ENCODE measurements at regions not wholly inside any gene's neighbourhood (a gene's known extent, or its start where the extent isn't known, plus 50 kb on each side); places are given as distances from the start of the nearest gene placed in this dataset.
A peak's percentile ranks its signal among the peaks of the same experiment; 100 is the strongest.

DNA sequence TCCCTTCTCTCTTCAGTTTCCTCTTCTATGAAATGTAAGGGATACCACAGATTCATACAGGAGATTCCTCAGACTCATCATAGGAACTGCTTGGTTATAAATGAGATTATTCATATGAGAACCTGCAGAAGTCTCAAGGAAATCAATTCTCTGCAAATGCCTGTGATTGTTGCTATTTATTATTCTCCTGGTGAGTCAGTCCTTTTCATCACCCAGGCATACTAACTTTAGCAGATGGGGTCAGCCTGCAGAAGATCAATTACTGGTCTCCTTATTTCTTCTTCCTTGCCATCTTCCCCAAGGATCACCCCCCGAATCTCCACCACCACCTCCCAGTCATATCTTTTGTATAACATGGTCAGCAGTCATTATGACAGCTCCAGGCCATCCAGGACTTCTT lies 53.8 kb upstream of the DCP1A start:
- no peak for DNase-seq
- H3K27me3 ChIP-seq = no peaks in the 10 kb centered on the region
- no peak for ATAC-seq
- no peak for TF ChIP-seq CTCF (IDR thresholded peaks at IDR 0.05)
- no peak overlapping the region for H3K27ac ChIP-seq
- no peaks in the 10 kb centered on the region for H3K4me1 ChIP-seq
- no peaks in the 10 kb centered on the region for H3K36me3 ChIP-seq
- H3K9me3 ChIP-seq = peaks cover 0 to 3% of the 10 kb centered on the region in 2 donors
- intact Hi-C loops (cut with DNase I) = no loop called here
- H3K4me3 ChIP-seq = no peak overlapping the region

- TF ChIP-seq CTCF (IDR thresholded peaks at IDR 0.05) = no peak
- no peak overlapping the region for H3K4me3 ChIP-seq
- H3K27me3 ChIP-seq = no peaks in the 10 kb centered on the region
Measured at GRCh38 chr3:53402326-53402725, 55.0 kb upstream of the DCP1A start.

DNA sequence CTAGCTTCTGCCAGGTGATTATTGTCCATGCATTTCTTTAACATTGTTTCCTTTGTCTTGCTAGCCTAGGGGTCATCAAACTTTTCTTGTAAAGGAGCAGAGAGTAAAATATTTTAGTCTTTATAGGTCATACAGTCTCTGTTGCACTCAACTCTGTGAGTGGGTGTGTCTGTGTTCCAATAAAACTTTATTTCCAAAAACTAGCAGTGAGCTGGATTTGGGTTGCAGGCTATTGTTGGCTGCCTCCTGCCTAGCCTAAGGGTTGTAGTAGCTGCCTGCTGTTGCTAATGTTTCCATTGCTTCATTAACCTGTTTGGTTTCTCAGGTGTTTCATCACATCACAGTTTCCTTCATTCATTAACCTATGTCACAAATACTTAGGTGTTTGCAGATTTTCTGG lies 64.0 kb upstream of the DCP1A start:
- no peak overlapping the region for H3K27ac ChIP-seq
- no peak for ATAC-seq
- no peak for DNase-seq
- no peak overlapping the region for H3K4me3 ChIP-seq
- no peaks in the 10 kb centered on the region for H3K4me1 ChIP-seq
- intact Hi-C loops (cut with DNase I) = no loop called here
- peaks cover 0 to 29% of the 10 kb centered on the region in 2 donors for H3K9me3 ChIP-seq
- TF ChIP-seq CTCF (IDR thresholded peaks at IDR 0.05) = no peak
- H3K36me3 ChIP-seq = no peaks in the 10 kb centered on the region
- H3K27me3 ChIP-seq = no peaks in the 10 kb centered on the region

More at GRCh38 chr3:53402326-53402725, 55.0 kb upstream of the DCP1A start:
- no peak for DNase-seq
- peaks cover 0 to 3% of the 10 kb centered on the region in 2 donors for H3K9me3 ChIP-seq
- intact Hi-C loops (cut with DNase I) = no loop called here
- H3K27ac ChIP-seq = no peak overlapping the region
- H3K4me1 ChIP-seq = no peaks in the 10 kb centered on the region
- no peaks in the 10 kb centered on the region for H3K36me3 ChIP-seq
- no peak for ATAC-seq

DNA sequence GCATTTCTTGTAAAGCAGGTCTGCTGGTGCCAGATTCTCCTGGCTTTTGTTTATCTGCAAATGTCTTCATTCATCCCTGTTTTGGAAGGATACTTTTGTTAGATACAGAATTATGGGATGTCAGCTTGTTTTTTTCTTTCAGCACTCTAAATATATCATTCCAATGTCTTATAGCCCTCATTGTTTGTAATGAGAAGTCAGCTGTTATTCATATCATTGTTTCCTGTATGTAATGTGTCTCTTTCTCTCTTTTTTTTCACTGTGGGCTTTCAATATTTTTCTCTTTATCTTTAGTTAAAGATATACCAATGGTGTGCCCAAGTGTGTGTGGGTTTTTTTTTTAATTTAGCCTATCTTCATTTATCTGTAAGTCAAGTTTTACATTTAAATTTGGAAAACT lies 65.6 kb upstream of the DCP1A start:
- Histone ChIP-seq H3K4me1 (no peaks in the 10 kb centered on the region), H3K9me3 (peaks cover 0 to 29% of the 10 kb centered on the region in 2 donors), H3K4me3 (no peak overlapping the region), H3K27me3 (no peaks in the 10 kb centered on the region), H3K27ac (no peak overlapping the region), H3K36me3 (no peaks in the 10 kb centered on the region)
- TF ChIP-seq CTCF (IDR thresholded peaks at IDR 0.05) = no peak
- ATAC-seq (no peak), DNase-seq (no peak)
- intact Hi-C loops (cut with DNase I) = no loop called here

GRCh38 chr3:53416530-53416929 lies 69.2 kb upstream of the DCP1A start:
- peaks cover 0 to 29% of the 10 kb centered on the region in 2 donors for H3K9me3 ChIP-seq
- intact Hi-C loops (cut with DNase I) = no loop called here
- no peaks in the 10 kb centered on the region for H3K4me1 ChIP-seq
- no peaks in the 10 kb centered on the region for H3K36me3 ChIP-seq
- H3K27ac ChIP-seq = no peak overlapping the region
- no peaks in the 10 kb centered on the region for H3K27me3 ChIP-seq
- no peak for TF ChIP-seq CTCF (IDR thresholded peaks at IDR 0.05)
- DNase-seq (no peak), ATAC-seq (peak; percentile 52)
- H3K4me3 ChIP-seq = no peak overlapping the region

All from left lung (tissue), 4 donors.